Tibial nerve (tissue), 4 donors: ENCODE measurements at regions not wholly inside any gene's neighbourhood (a gene's known extent, or its start where the extent isn't known, plus 50 kb on each side); places are given as distances from the start of the nearest gene placed in this dataset.

Source experiments
- DNase-seq, 2 donors: peaks; one replicate each; pipeline ENCODE4 v3.0.0-alpha.2; 2019; ENCODE audit warnings: low spot score in 2 of 2
- H3K27ac ChIP-seq, 4 donors: fragments of 200-600 bp; sonication (generic) in 3 of 4; one replicate each; pipeline ENCODE4 v1.5.1; 2017 to 2019; ENCODE audit warnings: mild to moderate bottlenecking in 1 of 4
- H3K27me3 ChIP-seq, 2 donors: fragments of 200-600 bp; sonication (generic) in 1 of 2; one replicate each; pipeline versions ENCODE4 v1.5.1 to v1.6.0; 2017 to 2019
- H3K36me3 ChIP-seq, 3 donors: fragments of 200-600 bp; sonication (generic); one replicate each; pipeline ENCODE4 v1.5.1; 2018 to 2019
- H3K4me1 ChIP-seq, 4 donors: fragments of 200-600 bp; sonication (generic) in 3 of 4; one replicate each; pipeline ENCODE4 v1.5.1; 2017 to 2019
- H3K4me3 ChIP-seq, 4 donors: fragments of 200-600 bp; sonication (generic) in 3 of 4; one replicate each; pipeline ENCODE4 v1.5.1; 2017 to 2019; ENCODE audit warnings: mild to moderate bottlenecking in 1 of 4, moderate library complexity in 1 of 4
- H3K9me3 ChIP-seq, 4 donors: fragments of 200-600 bp; sonication (generic) in 3 of 4; one replicate each; pipeline ENCODE4 v1.5.1; 2017 to 2019
- CTCF ChIP-seq, 5 experiments: fragments of 200-600 bp in 3 of 5; fragments of 450-650 bp in 2 of 5; sonication (generic) in 3 of 5; IDR thresholded peaks; one replicate each; pipeline ENCODE4 v1.5.1; 2016 to 2019; ENCODE audit warnings: antibody characterized with exemption in 5 of 5, mild to moderate bottlenecking in 3 of 5, moderate library complexity in 2 of 5
- EP300 ChIP-seq, 2 donors: sonication (generic); formaldehyde crosslinking; IDR thresholded peaks; one replicate each; pipeline ENCODE4 v1.6.1; 2017; ENCODE audit warnings: antibody characterized with exemption in 2 of 2, mild to moderate bottlenecking in 1 of 2
- POLR2A ChIP-seq, 2 donors: fragments of 450-650 bp; IDR thresholded peaks; one replicate each; pipeline ENCODE4 v1.6.1; 2017; ENCODE audit warnings: antibody characterized with exemption in 2 of 2, mild to moderate bottlenecking in 2 of 2, moderate library complexity in 2 of 2
- WGBS, 2 donors: methylation state at CpG; one replicate each; pipeline ENCODE4 v1.1.5; 2018; 5-methylcytosine and 5-hydroxymethylcytosine counted together

- 93 to 98% methylated on average over 3 of the region's 3 CpGs for WGBS, 2 donors
- no peak for DNase-seq
- no peak for TF ChIP-seq CTCF (IDR thresholded peaks at IDR 0.05)
- TF ChIP-seq EP300 (IDR thresholded peaks at IDR 0.05) = no peak
- TF ChIP-seq POLR2A (IDR thresholded peaks at IDR 0.05) = no peak
- Histone ChIP-seq H3K27me3 (no peaks in the 10 kb centered on the region), H3K36me3 (no peaks in the 10 kb centered on the region), H3K4me1 (peaks cover 0 to 11% (median 0%) of the 10 kb centered on the region in 4 donors), H3K27ac (no peak overlapping the region), H3K9me3 (no peaks in the 10 kb centered on the region), H3K4me3 (no peak overlapping the region)
These were observed 169.7 kb upstream of the CDH5 start for GRCh38 chr16:66196770-66197169.

- no peak for DNase-seq
- H3K4me3 ChIP-seq = no peak overlapping the region
- no peaks in the 10 kb centered on the region for H3K27me3 ChIP-seq
- TF ChIP-seq POLR2A (IDR thresholded peaks at IDR 0.05) (no peak), CTCF (IDR thresholded peaks at IDR 0.05) (no peak), EP300 (IDR thresholded peaks at IDR 0.05) (no peak)
- H3K4me1 ChIP-seq = peaks cover 0 to 22% (median 2%) of the 10 kb centered on the region in 4 donors
- H3K9me3 ChIP-seq = no peaks in the 10 kb centered on the region
- no peak overlapping the region for H3K27ac ChIP-seq
- no peaks in the 10 kb centered on the region for H3K36me3 ChIP-seq
These were observed 171.6 kb upstream of the CDH5 start for GRCh38 chr16:66194866-66195265.

- Histone ChIP-seq H3K36me3 (no peaks in the 10 kb centered on the region), H3K27ac (no peak overlapping the region), H3K4me3 (no peak overlapping the region), H3K9me3 (no peaks in the 10 kb centered on the region), H3K4me1 (peaks cover 0 to 23% (median 6%) of the 10 kb centered on the region in 4 donors), H3K27me3 (no peaks in the 10 kb centered on the region)
- WGBS, 2 donors = 80 to 92% methylated on average over 5 of the region's 5 CpGs
- no peak for TF ChIP-seq CTCF (IDR thresholded peaks at IDR 0.05)
- no peak for TF ChIP-seq POLR2A (IDR thresholded peaks at IDR 0.05)
- no peak for TF ChIP-seq EP300 (IDR thresholded peaks at IDR 0.05)
- DNase-seq = no peak
These were observed 172.8 kb upstream of the CDH5 start for GRCh38 chr16:66193543-66194229.

- no peaks in the 10 kb centered on the region for H3K36me3 ChIP-seq
- H3K27me3 ChIP-seq = no peaks in the 10 kb centered on the region
- 80 to 100% methylated on average over 1 of the region's 1 CpG for WGBS, 2 donors
- DNase-seq = no peak
- no peak overlapping the region for H3K4me3 ChIP-seq
- H3K27ac ChIP-seq = peak overlapping the region in 2 of 4 donors; percentile 85 to 90
- no peak for TF ChIP-seq POLR2A (IDR thresholded peaks at IDR 0.05)
- no peak for TF ChIP-seq CTCF (IDR thresholded peaks at IDR 0.05)
- TF ChIP-seq EP300 (IDR thresholded peaks at IDR 0.05) = no peak
- H3K9me3 ChIP-seq = no peaks in the 10 kb centered on the region
- H3K4me1 ChIP-seq = peaks cover 0 to 37% (median 10%) of the 10 kb centered on the region in 4 donors
These were observed 176.1 kb upstream of the CDH5 start for GRCh38 chr16:66190411-66190810.

- Histone ChIP-seq H3K27me3 (no peaks in the 10 kb centered on the region), H3K9me3 (no peaks in the 10 kb centered on the region), H3K27ac (peak overlapping the region in 2 of 4 donors; percentile 85 to 90), H3K4me1 (peaks cover 0 to 37% (median 10%) of the 10 kb centered on the region in 4 donors), H3K4me3 (no peak overlapping the region), H3K36me3 (no peaks in the 10 kb centered on the region)
- no peak for DNase-seq
- WGBS, 2 donors = 19 to 39% methylated on average over 4 of the region's 4 CpGs
- TF ChIP-seq POLR2A (IDR thresholded peaks at IDR 0.05) (no peak), EP300 (IDR thresholded peaks at IDR 0.05) (peak in 1 of 2 donors; percentile 58)
These were observed 176.5 kb upstream of the CDH5 start for GRCh38 chr16:66189951-66190350.
